ENCODE measurements at regions not wholly inside any gene's neighbourhood (a gene's known extent, or its start where the extent isn't known, plus 50 kb on each side); places are given as distances from the start of the nearest gene placed in this dataset.
"Not testable (repeated sequence)": the region's sequence is repeated elsewhere in the genome, so short reads cannot be mapped to it uniquely, and the experiment has no call there.

DNA sequence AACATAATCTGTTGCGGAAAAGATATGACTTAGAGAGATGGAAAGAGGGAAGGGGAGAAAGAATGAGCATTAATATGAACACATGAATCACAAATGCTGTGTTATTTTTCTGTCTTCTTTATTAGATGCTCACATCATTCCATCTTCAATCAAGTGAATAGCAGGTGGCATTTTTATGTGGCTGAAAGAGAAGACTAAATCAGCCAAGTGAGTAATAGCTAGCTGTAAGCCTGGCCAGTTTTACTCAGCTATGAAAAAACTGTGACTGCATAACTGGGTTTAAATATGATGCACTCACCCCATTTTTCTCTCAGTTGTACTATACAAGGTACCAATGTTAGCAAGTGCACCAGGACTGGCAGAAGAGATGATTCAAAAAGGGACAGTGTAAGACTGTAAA is 571.1 kb downstream of the JRKL start:
- ATAC-seq (ENCODE audit: low read depth) (no peak), DNase-seq (no peak)
- H3K27me3 Mint-ChIP-seq, result no peaks in the 10 kb centered on the region
- no peaks in the 10 kb centered on the region for H3K4me1 Mint-ChIP-seq
- no peak overlapping the region for H3K27ac Mint-ChIP-seq
- H3K9me3 Mint-ChIP-seq, result no peaks in the 10 kb centered on the region
- POLR2A ChIA-PET, result no interaction called here
- H3K36me3 Mint-ChIP-seq, result no peaks in the 10 kb centered on the region
- H3K4me3 Mint-ChIP-seq, result no peak overlapping the region

DNA sequence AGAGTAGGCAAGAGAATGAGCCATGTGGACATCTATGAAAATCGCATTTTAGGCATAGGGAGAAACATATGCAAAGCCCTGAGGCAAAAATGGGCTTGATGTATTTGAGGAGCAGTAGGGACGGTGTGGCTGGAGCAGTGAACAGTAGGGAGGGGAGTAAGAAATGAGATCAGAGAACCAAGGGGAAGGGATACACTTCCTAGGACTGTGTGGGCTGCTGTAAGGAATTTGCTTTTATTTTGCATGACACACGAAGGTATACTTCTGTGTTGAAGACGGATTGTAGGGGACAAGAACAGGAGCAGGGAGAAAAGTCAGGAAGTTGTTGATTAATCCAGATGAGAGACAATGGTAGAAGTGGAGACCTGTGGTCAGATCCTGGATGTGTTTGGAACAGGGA is 572.1 kb downstream of the JRKL start:
- Mint-ChIP-seq H3K27me3 (no peaks in the 10 kb centered on the region), H3K36me3 (no peaks in the 10 kb centered on the region), H3K9me3 (no peaks in the 10 kb centered on the region), H3K4me3 (no peak overlapping the region), H3K4me1 (no peaks in the 10 kb centered on the region), H3K27ac (no peak overlapping the region)
- POLR2A ChIA-PET, result no interaction called here
- ATAC-seq (ENCODE audit: low read depth), result no peak
- no peak for DNase-seq

DNA sequence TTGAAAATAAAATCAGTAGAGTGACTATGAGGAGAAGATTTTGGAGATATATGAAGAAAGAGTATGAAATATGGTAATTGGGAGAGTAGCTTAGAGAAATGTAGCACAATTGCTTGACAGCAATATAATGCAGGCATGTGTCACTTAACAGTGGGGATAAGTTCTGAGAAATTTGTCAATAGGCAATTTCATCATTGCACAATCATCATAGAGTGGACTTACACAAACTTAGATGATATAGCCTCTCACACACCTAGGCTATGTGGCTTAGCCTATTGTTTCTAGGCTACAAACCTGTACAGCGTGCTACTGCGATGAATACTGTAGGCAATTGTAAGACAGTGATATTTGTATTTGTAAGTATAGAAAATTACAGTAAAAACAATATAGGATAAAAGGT is 573.6 kb downstream of the JRKL start:
- no peak overlapping the region for H3K4me3 Mint-ChIP-seq
- H3K36me3 Mint-ChIP-seq, result no peaks in the 10 kb centered on the region
- POLR2A ChIA-PET, result no interaction called here
- ATAC-seq (ENCODE audit: low read depth), result no peak
- H3K27ac Mint-ChIP-seq, result no peak overlapping the region
- H3K9me3 Mint-ChIP-seq, result no peaks in the 10 kb centered on the region
- no peaks in the 10 kb centered on the region for H3K27me3 Mint-ChIP-seq
- no peaks in the 10 kb centered on the region for H3K4me1 Mint-ChIP-seq
- DNase-seq, result no peak

DNA sequence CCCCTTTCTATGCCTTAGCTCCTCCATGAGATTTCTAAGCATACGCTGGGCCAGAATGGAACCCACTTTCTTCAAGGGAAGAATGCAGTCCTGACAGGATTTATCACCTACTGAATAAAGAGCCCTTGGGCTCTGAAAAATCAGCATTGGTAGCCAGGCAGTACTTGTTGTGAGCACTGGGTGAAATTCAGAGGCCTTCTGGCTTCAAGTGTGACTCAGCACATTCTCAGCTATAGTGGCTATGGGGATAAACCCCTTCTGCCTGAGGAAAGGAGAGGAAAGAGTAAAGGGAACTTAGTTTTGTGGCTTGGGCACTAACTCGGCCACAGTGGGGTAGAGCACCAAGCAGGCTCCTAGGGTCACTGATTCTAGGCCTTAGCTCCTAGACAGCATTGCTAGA is 574.8 kb downstream of the JRKL start:
- Mint-ChIP-seq H3K36me3 (no peaks in the 10 kb centered on the region), H3K4me3 (no peak overlapping the region), H3K4me1 (no peaks in the 10 kb centered on the region), H3K27me3 (no peaks in the 10 kb centered on the region), H3K9me3 (no peaks in the 10 kb centered on the region), H3K27ac (no peak overlapping the region)
- DNase-seq, result no peak
- POLR2A ChIA-PET, result no interaction called here
- ATAC-seq (ENCODE audit: low read depth), result no peak

DNA sequence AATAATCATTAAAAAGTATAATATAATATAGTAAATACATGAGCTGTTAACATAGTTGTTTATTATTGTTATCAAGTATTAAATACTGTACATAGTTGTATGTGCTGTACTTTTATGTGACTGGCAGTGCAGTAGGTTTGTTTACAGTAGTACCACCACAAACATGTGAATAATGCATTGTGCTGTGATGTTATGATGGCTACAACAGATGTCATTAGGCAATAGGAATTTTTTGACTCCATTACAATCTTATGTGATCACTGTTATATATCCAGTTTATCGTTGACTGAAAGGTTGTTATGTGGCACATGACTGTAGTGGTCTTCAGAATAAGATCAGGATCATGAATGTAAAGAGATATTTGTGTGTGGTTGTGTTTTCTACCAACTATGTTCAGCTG is 577.8 kb downstream of the JRKL start:
- no peak for ATAC-seq (ENCODE audit: low read depth)
- POLR2A ChIA-PET, result interaction anchor here (0.6 kb wide), 1 partner anchor 719 kb away, joined by 3 read pairs; no protein-coding TSS in a partner anchor

GRCh38 chr11:96969251-96969650 is 579.4 kb downstream of the JRKL start:
- ATAC-seq (ENCODE audit: low read depth), result no peak
- Mint-ChIP-seq H3K27ac (no peak overlapping the region), H3K27me3 (no peaks in the 10 kb centered on the region), H3K36me3 (no peaks in the 10 kb centered on the region), H3K4me3 (no peak overlapping the region), H3K4me1 (no peaks in the 10 kb centered on the region), H3K9me3 (no peaks in the 10 kb centered on the region)
- DNase-seq, result no peak
- POLR2A ChIA-PET, result no interaction called here

More for the DNA sequence above, 577.8 kb downstream of the JRKL start:
- Mint-ChIP-seq H3K9me3 (no peaks in the 10 kb centered on the region), H3K4me1 (no peaks in the 10 kb centered on the region), H3K27me3 (no peaks in the 10 kb centered on the region), H3K27ac (no peak overlapping the region), H3K4me3 (no peak overlapping the region), H3K36me3 (no peaks in the 10 kb centered on the region)
- no peak for DNase-seq

- no peak for DNase-seq
- POLR2A ChIA-PET, result no interaction called here
- H3K36me3 Mint-ChIP-seq, result no peaks in the 10 kb centered on the region
- H3K27me3 Mint-ChIP-seq, result no peaks in the 10 kb centered on the region
- no peak overlapping the region for H3K4me3 Mint-ChIP-seq
- H3K4me1 Mint-ChIP-seq, result no peaks in the 10 kb centered on the region
- peaks cover 3% of the 10 kb centered on the region for H3K9me3 Mint-ChIP-seq
- no peak for ATAC-seq (ENCODE audit: low read depth)
- H3K27ac Mint-ChIP-seq, result no peak overlapping the region
These were observed 588.9 kb downstream of the JRKL start for GRCh38 chr11:96978751-96979150.

GRCh38 chr11:96986516-96986915 is 596.7 kb downstream of the JRKL start:
- Mint-ChIP-seq H3K36me3 (no peaks in the 10 kb centered on the region), H3K27ac (no peak overlapping the region)

GRCh38 chr11:96990914-96991313 is 601.1 kb downstream of the JRKL start:
- no peak for ATAC-seq (ENCODE audit: low read depth)
- POLR2A ChIA-PET, result no interaction called here
- Mint-ChIP-seq H3K27me3 (no peaks in the 10 kb centered on the region), H3K27ac (no peak overlapping the region), H3K4me3 (no peak overlapping the region), H3K36me3 (no peaks in the 10 kb centered on the region), H3K4me1 (no peaks in the 10 kb centered on the region), H3K9me3 (peaks cover 2% of the 10 kb centered on the region)
- no peak for DNase-seq

More at GRCh38 chr11:96986516-96986915, 596.7 kb downstream of the JRKL start:
- H3K4me3 Mint-ChIP-seq, result no peak overlapping the region
- H3K27me3 Mint-ChIP-seq, result no peaks in the 10 kb centered on the region
- peaks cover 5% of the 10 kb centered on the region for H3K9me3 Mint-ChIP-seq
- POLR2A ChIA-PET, result no interaction called here
- ATAC-seq (ENCODE audit: low read depth) (no peak), DNase-seq (no peak)
- no peaks in the 10 kb centered on the region for H3K4me1 Mint-ChIP-seq

- POLR2A ChIA-PET, result no interaction called here
- Mint-ChIP-seq H3K27me3 (no peaks in the 10 kb centered on the region), H3K9me3 (no peaks in the 10 kb centered on the region), H3K4me1 (no peaks in the 10 kb centered on the region), H3K4me3 (no peak overlapping the region), H3K36me3 (no peaks in the 10 kb centered on the region), H3K27ac (no peak overlapping the region)
- DNase-seq, result no peak
- ATAC-seq (ENCODE audit: low read depth), result no peak
These were observed 610.7 kb downstream of the JRKL start for GRCh38 chr11:97000481-97000880.

- H3K4me3 Mint-ChIP-seq, result no peak overlapping the region
- no peaks in the 10 kb centered on the region for H3K27me3 Mint-ChIP-seq
- ATAC-seq (ENCODE audit: low read depth) (no peak), DNase-seq (no peak)
- no peaks in the 10 kb centered on the region for H3K36me3 Mint-ChIP-seq
- H3K9me3 Mint-ChIP-seq, result no peaks in the 10 kb centered on the region
- POLR2A ChIA-PET, result no interaction called here
- H3K4me1 Mint-ChIP-seq, result no peaks in the 10 kb centered on the region
- no peak overlapping the region for H3K27ac Mint-ChIP-seq
These were observed 617.5 kb downstream of the JRKL start for GRCh38 chr11:97007283-97007682.

DNA sequence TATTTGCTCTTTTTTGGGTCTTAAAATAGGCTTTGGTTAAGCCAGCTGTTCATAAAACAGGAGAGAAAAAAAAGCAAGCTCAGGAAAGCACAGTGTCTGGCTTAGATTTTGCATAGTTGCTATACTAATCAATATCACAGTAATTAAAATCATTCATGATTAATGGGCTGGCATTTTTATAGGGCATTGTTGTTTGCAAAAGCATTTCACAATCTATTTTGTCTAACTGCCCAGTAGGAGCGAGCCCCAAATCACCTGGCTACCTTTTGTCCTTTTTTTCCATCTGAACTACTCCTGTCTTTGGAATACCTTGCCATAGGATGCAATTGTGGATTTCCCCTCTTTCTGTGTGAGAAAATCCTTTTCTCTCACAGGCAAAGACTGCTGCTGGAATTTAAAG is 619.8 kb downstream of the JRKL start:
- peaks cover 2% of the 10 kb centered on the region for H3K9me3 Mint-ChIP-seq
- H3K36me3 Mint-ChIP-seq, result no peaks in the 10 kb centered on the region
- H3K27ac Mint-ChIP-seq, result no peak overlapping the region
- DNase-seq, result no peak
- H3K27me3 Mint-ChIP-seq, result no peaks in the 10 kb centered on the region
- no peak overlapping the region for H3K4me3 Mint-ChIP-seq
- no peaks in the 10 kb centered on the region for H3K4me1 Mint-ChIP-seq
- no peak for ATAC-seq (ENCODE audit: low read depth)
- POLR2A ChIA-PET, result no interaction called here

DNA sequence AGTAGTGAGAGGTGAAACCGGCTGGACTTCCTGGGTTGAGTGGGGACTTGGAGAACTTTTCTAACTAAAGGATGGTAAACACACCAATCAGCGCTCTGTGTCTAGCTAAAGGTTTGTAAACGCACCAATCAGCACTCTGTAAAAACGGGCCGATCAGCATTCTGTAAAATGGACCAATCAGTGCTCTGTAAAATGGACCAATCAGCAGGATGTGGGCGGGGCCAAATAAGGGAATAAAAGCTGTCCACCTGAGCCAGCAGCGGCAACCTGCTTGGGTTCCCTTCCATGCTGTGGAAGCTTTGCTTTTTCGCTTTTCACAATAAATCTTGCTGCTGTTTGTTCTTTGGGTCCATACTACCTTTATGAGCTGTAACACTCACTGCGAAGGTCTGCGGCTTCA is 621.2 kb downstream of the JRKL start:
- H3K9me3 Mint-ChIP-seq, H3K27me3 Mint-ChIP-seq, POLR2A ChIA-PET: not testable (repeated sequence)

GRCh38 chr11:97015327-97015726 is 625.5 kb downstream of the JRKL start:
- H3K4me1 Mint-ChIP-seq, result no peaks in the 10 kb centered on the region
- DNase-seq (no peak), ATAC-seq (ENCODE audit: low read depth) (no peak)
- no peaks in the 10 kb centered on the region for H3K27me3 Mint-ChIP-seq
- no peaks in the 10 kb centered on the region for H3K36me3 Mint-ChIP-seq
- no peak overlapping the region for H3K27ac Mint-ChIP-seq
- H3K4me3 Mint-ChIP-seq, result no peak overlapping the region
- POLR2A ChIA-PET, result no interaction called here
- H3K9me3 Mint-ChIP-seq, result peaks cover 2% of the 10 kb centered on the region

More for the DNA sequence above, 621.2 kb downstream of the JRKL start:
- H3K27ac Mint-ChIP-seq; ATAC-seq (ENCODE audit: low read depth); H3K36me3 Mint-ChIP-seq; H3K4me1 Mint-ChIP-seq; DNase-seq; H3K4me3 Mint-ChIP-seq: not testable (repeated sequence)

- Mint-ChIP-seq H3K36me3 (no peaks in the 10 kb centered on the region), H3K9me3 (peaks cover 2% of the 10 kb centered on the region), H3K4me3 (no peak overlapping the region), H3K4me1 (no peaks in the 10 kb centered on the region), H3K27ac (no peak overlapping the region), H3K27me3 (no peaks in the 10 kb centered on the region)
- no peak for DNase-seq
- POLR2A ChIA-PET, result no interaction called here
- no peak for ATAC-seq (ENCODE audit: low read depth)
These were observed 629.5 kb downstream of the JRKL start for GRCh38 chr11:97019305-97019704.

Data from activated naive CD8-positive, alpha-beta T cell treated with anti-CD3 and anti-CD28 coated beads, Interleukin-2, amount 10 ng/mL, durations not matched to agents 7 days and 5 days (primary cell).